Hepatocyte (in vitro differentiated cells): ENCODE measurements at regions not wholly inside any gene's neighbourhood (a gene's known extent, or its start where the extent isn't known, plus 50 kb on each side); places are given as distances from the start of the nearest gene placed in this dataset.

Experiments used
- EZH2 ChIP-seq: fragments of 200-600 bp; sonication (generic); IDR thresholded peaks from 2 replicates; pipeline ENCODE4 v1.6.1; 2016; ENCODE audit warnings: antibody characterized with exemption, mild to moderate bottlenecking, borderline replicate concordance
- EZH2phosphoT487 ChIP-seq: fragments of 200-600 bp; sonication (generic); IDR thresholded peaks from one replicate; pipeline ENCODE4 v1.6.1; 2018; ENCODE audit warnings: antibody characterized with exemption, mild to moderate bottlenecking, low read depth, moderate library complexity; ENCODE audit not compliant: unreplicated experiment, severe bottlenecking
- TF ChIP-seq, protein P1 (sequence below): fragments of 200-600 bp; sonication (generic); IDR thresholded peaks from 2 replicates; pipeline ENCODE4 v1.5.1; 2016; ENCODE audit warnings: antibody characterized with exemption, mild to moderate bottlenecking; ENCODE audit not compliant: poor library complexity

DNA sequence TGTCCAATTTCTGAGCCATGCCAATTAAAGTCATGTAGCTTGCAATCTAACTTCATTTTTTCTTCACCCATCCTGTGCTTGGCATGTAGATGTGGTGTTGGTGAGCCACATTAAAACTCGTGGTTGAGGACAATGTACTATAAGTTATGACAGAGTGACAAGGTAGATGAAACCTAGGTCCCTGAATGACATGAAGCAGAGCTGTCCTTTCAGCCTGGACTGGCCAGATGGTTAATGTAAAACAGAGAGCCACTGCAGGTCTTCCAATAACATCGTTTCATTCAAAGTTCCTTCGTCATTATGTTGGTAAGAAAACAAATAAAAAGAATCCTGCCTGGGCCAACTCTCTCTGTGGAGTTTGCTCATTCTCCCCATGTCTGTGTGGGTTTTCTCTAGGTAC is 856.5 kb upstream of the SEMA6A start:
- TF ChIP-seq, protein P1, sequence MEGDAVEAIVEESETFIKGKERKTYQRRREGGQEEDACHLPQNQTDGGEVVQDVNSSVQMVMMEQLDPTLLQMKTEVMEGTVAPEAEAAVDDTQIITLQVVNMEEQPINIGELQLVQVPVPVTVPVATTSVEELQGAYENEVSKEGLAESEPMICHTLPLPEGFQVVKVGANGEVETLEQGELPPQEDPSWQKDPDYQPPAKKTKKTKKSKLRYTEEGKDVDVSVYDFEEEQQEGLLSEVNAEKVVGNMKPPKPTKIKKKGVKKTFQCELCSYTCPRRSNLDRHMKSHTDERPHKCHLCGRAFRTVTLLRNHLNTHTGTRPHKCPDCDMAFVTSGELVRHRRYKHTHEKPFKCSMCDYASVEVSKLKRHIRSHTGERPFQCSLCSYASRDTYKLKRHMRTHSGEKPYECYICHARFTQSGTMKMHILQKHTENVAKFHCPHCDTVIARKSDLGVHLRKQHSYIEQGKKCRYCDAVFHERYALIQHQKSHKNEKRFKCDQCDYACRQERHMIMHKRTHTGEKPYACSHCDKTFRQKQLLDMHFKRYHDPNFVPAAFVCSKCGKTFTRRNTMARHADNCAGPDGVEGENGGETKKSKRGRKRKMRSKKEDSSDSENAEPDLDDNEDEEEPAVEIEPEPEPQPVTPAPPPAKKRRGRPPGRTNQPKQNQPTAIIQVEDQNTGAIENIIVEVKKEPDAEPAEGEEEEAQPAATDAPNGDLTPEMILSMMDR = no peak
- no peak for TF ChIP-seq EZH2
- no peak for TF ChIP-seq EZH2phosphoT487
